NAMALWA (cell line): ENCODE measurements at regions not wholly inside any gene's neighbourhood (a gene's known extent, or its start where the extent isn't known, plus 50 kb on each side); places are given as distances from the start of the nearest gene placed in this dataset.
"Not testable (repeated sequence)": the region's sequence is repeated elsewhere in the genome, so short reads cannot be mapped to it uniquely, and the experiment has no call there.

Source experiments
- DNase-seq: peaks from one replicate; pipeline ENCODE4 v3.0.0-alpha.2; 2015; ENCODE audit warnings: low spot score

DNA sequence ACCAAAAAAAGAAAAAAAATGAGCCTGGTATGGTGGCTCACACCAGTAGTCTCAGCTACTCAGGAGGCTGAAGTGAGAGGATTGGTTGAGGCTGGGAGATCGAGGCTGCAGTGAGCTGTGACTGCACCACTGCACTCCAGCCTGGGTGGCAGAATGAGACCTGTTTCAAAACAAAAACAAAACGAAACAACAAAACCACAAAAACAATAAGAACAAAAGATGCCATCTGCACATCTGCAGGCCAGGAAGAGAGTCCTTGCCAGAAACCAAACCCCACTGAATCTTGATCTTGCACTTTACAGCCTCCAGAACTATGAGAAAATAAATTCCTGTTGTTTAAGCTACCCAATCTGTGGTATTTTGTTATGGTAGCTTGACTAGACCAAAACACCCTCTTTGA lies 207.7 kb downstream of the YTHDC2 start:
- no peak for DNase-seq

- no peak for DNase-seq
These were observed 209.5 kb downstream of the YTHDC2 start for GRCh38 chr5:113723021-113723420.

DNA sequence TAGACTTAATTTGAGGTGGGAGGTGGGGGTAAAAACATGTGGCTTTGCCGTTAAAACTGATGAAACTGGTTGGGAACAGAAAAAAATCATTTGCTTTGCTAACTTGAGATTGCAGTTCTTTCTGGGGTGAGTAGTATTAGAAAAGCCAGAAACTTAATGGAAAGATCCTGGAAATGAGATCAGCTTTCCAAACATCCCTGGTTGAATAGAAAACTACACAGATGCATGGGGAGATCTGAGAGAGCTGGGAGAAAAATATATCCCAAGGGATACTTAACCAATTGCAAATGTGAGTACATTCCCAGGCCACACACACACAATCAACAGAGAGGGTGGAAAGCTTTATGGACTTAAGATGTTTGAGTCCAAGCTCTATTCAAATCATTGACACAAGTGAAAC lies 222.3 kb downstream of the YTHDC2 start:
- no peak for DNase-seq

GRCh38 chr5:113742176-113742575 lies 228.7 kb downstream of the YTHDC2 start:
- DNase-seq, result no peak

GRCh38 chr5:113742639-113743038 lies 229.1 kb downstream of the YTHDC2 start:
- DNase-seq, result no peak

GRCh38 chr5:113748403-113748802 lies 234.9 kb downstream of the YTHDC2 start:
- no peak for DNase-seq

- DNase-seq, result no peak
These were observed 235.8 kb downstream of the YTHDC2 start for GRCh38 chr5:113749334-113749733.

- DNase-seq, result not testable (repeated sequence)
These were observed 239.7 kb downstream of the YTHDC2 start for GRCh38 chr5:113753182-113753581.

DNA sequence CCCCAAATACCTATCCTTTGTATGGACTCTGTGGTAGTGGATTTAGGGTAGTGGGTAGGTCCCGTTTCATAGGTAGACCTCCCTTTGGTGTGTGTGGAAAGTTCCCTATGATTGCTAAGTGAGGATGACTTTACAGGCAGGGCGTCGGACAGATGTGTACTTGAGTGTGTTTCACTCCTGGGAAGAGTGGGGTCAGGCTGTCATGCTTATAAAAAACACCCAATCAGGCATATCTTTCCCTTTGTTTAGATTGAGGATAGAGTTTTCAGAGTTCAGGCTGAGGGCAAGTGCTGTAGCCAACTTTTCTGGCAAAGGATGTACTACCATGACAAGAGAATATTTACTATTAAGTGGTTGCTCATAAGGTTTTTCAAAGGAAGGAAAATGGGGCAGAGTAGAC lies 242.0 kb downstream of the YTHDC2 start:
- no peak for DNase-seq

- no peak for DNase-seq
These were observed 244.0 kb downstream of the YTHDC2 start for GRCh38 chr5:113757508-113757907.

GRCh38 chr5:113759505-113759904 lies 246.0 kb downstream of the YTHDC2 start:
- DNase-seq, result no peak

DNA sequence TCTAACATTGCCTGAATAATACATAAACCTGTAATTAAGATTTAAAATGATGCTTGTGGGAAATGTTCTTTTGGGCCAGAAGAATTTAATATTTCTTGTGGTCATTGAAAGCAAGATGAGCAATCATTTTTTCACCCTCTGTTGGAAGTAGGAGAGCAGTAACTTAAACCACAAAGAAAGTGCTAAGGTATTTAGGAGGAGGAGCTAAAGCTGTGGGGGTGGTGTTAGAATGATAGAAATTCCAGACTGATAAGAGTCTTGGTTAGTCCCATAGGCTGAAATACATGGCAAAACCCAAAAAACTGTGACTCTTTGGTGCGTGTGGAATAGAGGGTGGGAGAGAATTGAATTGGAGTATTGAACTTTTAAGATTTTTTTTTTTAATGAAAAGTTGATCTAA lies 247.0 kb downstream of the YTHDC2 start:
- no peak for DNase-seq

DNA sequence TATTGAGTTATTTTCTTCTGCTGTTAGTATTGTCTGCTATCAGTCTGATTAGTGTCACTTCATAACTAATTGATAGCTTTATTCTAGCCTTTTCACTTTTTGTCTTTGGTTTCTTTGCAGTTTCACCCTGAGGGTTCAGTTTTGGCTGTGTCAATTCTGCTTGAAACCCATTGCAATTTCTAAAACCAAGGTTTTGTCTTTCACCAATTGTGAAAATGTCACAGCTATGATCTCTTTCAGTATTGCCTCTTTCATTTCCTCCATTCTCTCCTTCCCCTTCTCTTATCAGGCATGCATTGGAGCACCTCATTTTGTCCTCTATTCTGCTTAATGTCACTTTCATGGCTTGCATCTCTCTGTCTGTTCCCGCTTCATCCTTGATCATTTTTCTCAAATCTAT lies 248.1 kb downstream of the YTHDC2 start:
- no peak for DNase-seq

- DNase-seq, result no peak
These were observed 250.9 kb downstream of the YTHDC2 start for GRCh38 chr5:113764382-113764781.

GRCh38 chr5:113766827-113767226 lies 253.3 kb downstream of the YTHDC2 start:
- DNase-seq, result not testable (repeated sequence)

DNA sequence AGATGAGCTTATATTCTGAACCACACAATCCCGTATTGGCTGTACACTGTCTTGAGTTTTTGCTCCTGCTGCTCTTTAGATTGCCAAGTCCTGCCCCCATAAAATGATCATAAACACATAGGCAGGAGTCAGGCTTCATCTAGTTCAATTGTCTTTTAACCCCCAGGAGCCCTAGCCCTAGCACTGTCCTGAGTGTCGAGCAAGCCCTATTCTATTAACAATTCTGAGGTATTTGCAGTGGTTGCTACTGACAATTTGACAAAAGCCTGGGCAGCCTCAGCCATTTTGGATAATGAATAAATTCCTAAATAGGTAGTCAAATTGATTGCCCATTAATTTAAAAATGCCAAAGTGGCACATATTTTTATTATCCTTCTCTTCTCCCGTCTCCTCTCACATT lies 257.2 kb downstream of the YTHDC2 start:
- DNase-seq, result no peak

DNA sequence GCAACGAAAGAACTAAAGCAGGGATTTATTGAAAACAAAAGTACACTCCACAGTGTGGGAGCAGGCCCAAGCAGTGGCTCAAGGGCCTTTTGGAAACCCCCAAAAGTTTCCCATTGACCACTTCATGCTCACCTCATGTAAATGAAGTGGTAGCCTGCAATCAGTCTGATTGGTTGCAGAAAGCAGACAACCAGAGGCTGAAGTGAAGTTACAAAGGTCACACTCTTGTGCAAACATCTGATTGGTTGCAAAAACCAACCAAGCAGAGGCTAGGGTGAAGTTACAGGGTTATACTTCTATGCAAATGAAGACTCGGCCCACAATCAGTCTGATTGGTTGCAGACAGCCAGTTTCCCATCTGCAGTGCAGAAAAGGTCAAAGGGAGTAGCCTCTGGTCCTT lies 258.0 kb downstream of the YTHDC2 start:
- peak; percentile 2 for DNase-seq

DNA sequence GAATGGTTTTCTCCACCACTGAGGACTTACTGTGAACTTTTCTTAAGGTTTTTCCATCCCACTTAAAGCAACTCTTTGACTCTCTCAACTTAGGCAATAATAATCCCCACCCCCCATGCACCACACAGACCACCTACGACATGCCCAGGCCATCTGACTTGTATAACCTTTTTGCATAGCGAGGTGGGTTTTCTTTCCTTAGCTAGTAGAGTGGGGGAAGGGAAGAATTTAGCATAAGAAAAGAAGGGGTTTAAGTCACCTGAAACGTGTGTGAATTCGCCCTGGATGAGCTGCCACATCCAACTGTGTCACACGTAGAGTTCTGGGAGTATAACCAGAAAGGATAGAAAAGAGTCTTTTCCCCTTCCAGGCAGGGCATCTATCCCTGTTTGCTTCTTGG lies 262.7 kb downstream of the YTHDC2 start:
- no peak for DNase-seq

DNA sequence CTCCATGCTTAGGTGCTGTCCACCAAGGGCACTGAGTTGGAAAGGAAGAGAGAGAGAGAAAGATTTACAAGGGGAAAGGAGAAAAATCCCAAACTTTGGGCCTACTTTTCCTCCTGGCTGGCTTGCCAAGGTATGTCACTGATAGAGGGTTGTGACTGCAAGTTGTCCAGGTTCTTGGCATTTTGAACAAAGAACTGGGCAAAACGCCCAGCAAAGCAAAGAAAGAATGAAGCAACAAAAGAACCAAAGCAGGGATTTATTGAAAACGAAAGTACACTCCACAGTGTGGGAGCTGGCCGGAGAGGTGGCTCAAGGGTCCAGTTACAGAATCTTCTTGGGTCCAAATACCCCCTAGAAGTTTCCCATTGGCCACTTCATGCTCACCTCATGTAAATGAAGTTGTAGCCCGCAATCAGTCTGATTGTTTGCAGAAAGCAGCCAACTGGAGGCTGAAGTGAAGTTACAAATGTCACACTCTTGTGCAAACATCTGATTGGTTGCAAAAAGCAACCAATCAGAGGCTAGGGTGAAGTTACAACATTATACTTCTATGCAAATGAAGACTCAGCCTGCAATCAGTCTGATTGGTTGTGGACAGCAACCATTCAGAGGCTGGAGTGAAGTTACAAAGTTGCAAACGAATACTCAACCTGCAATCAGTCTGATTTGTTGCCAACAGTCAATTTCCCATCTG lies 263.5 kb downstream of the YTHDC2 start:
- DNase-seq, result no peak

DNA sequence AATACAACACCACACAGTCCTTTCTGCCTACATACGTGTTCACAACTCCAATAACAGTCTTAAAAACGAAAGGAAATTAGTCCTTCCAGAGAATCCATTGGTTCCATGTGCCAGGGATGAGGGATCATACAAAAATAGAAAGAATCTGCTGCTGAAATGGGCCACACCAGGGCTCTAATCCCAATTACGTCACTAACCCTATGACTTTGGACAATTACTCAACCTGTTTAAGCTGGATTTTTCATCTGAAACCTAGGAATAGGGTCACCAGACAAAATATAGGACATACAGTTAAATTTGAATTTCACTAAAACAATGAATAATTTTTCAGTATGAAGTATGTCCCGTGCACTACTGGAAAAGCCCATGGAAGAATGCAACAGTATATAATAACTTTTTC lies 264.7 kb downstream of the YTHDC2 start:
- no peak for DNase-seq

GRCh38 chr5:113788141-113788655 lies 274.7 kb downstream of the YTHDC2 start:
- no peak for DNase-seq

GRCh38 chr5:113789769-113790168 lies 276.3 kb downstream of the YTHDC2 start:
- DNase-seq, result no peak

DNA sequence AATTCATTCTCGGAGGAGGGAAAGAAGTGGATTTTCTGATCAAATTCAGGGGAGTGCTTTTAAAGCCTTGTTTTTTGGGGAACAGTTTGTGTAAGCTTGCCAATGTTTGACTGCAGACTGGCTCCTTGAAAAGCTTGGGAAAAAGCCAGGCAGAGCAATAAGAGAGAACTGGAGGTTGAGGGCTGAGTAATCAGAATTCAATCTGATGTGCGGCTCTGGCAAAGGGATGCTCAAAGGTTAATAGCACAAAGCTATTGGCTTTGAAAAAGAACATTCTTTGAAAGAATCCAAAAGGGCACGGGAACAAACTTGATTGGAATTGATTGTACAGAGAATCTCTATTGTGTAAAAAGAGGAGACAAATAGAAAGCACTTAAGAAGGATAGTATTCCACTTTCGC lies 279.3 kb downstream of the YTHDC2 start:
- no peak for DNase-seq

GRCh38 chr5:113794981-113795380 lies 281.5 kb downstream of the YTHDC2 start:
- no peak for DNase-seq
